T-helper 17 cell (primary cell): ENCODE measurements at regions not wholly inside any gene's neighbourhood (a gene's known extent, or its start where the extent isn't known, plus 50 kb on each side); places are given as distances from the start of the nearest gene placed in this dataset.

Source experiments
- ATAC-seq: fragments of 150-1000 bp; cut with Tn5 transposase; 2 replicates; pipeline ENCODE4 v1.10.0; 2021; ENCODE audit warnings: mild to moderate bottlenecking, moderate library complexity
- DNase-seq, 3 donors: peaks; one replicate each; pipeline versions ENCODE4 v3.0.0 to v3.0.0-alpha.2; 2020 to 2021
- H3K9me3 ChIP-seq: one replicate; pipeline ENCODE4 v1.7.0; 2013; ENCODE audit warnings: low read length, mild to moderate bottlenecking; ENCODE audit not compliant: control insufficient read depth, poor library complexity, severe bottlenecking
- H3K27ac Mint-ChIP-seq: one replicate; pipeline ENCODE4 v1.8.0; 2022; ENCODE audit warnings: mild to moderate bottlenecking, moderate library complexity, mixed read lengths
- H3K27me3 Mint-ChIP-seq: one replicate; pipeline ENCODE4 v1.8.0; 2022; ENCODE audit warnings: mixed read lengths
- H3K36me3 Mint-ChIP-seq: one replicate; pipeline ENCODE4 v1.8.0; 2022; ENCODE audit warnings: low read depth, mixed read lengths
- H3K4me1 Mint-ChIP-seq: one replicate; pipeline ENCODE4 v1.8.0; 2022; ENCODE audit warnings: mild to moderate bottlenecking, mixed read lengths
- H3K4me3 Mint-ChIP-seq: one replicate; pipeline ENCODE4 v1.8.0; 2022; ENCODE audit warnings: mild to moderate bottlenecking, moderate library complexity, mixed read lengths

GRCh38 chr20:11266571-11266970 lies 592.8 kb upstream of the JAG1 start:
- Mint-ChIP-seq H3K36me3 (no peaks in the 10 kb centered on the region), H3K4me1 (no peaks in the 10 kb centered on the region), H3K27ac (no peak overlapping the region), H3K27me3 (no peaks in the 10 kb centered on the region), H3K4me3 (no peak overlapping the region)
- no peak for DNase-seq
- no peaks in the 10 kb centered on the region for H3K9me3 ChIP-seq
- no peak for ATAC-seq

- ATAC-seq (no peak), DNase-seq (no peak)
- Mint-ChIP-seq H3K27ac (no peak overlapping the region), H3K4me1 (no peaks in the 10 kb centered on the region), H3K36me3 (no peaks in the 10 kb centered on the region), H3K4me3 (no peak overlapping the region), H3K27me3 (no peaks in the 10 kb centered on the region)
- no peaks in the 10 kb centered on the region for H3K9me3 ChIP-seq
These were observed 593.4 kb upstream of the JAG1 start for GRCh38 chr20:11267131-11267761.

- Mint-ChIP-seq H3K36me3 (no peaks in the 10 kb centered on the region), H3K27ac (no peak overlapping the region), H3K4me1 (no peaks in the 10 kb centered on the region), H3K4me3 (no peak overlapping the region), H3K27me3 (peaks cover 3% of the 10 kb centered on the region)
- no peak for DNase-seq
- ATAC-seq, result no peak
- H3K9me3 ChIP-seq, result no peaks in the 10 kb centered on the region
These were observed 594.0 kb upstream of the JAG1 start for GRCh38 chr20:11267762-11268335.

GRCh38 chr20:11270566-11270965 lies 596.8 kb upstream of the JAG1 start:
- DNase-seq, result no peak
- Mint-ChIP-seq H3K4me3 (no peak overlapping the region), H3K4me1 (no peaks in the 10 kb centered on the region), H3K36me3 (no peaks in the 10 kb centered on the region), H3K27ac (no peak overlapping the region), H3K27me3 (peaks cover 4% of the 10 kb centered on the region)
- no peaks in the 10 kb centered on the region for H3K9me3 ChIP-seq
- no peak for ATAC-seq

GRCh38 chr20:11271319-11271718 lies 597.5 kb upstream of the JAG1 start:
- ATAC-seq (no peak), DNase-seq (no peak)
- no peaks in the 10 kb centered on the region for H3K36me3 Mint-ChIP-seq
- no peak overlapping the region for H3K27ac Mint-ChIP-seq
- peaks cover 2% of the 10 kb centered on the region for H3K4me1 Mint-ChIP-seq
- H3K27me3 Mint-ChIP-seq, result peaks cover 4% of the 10 kb centered on the region
- no peaks in the 10 kb centered on the region for H3K9me3 ChIP-seq
- no peak overlapping the region for H3K4me3 Mint-ChIP-seq

- no peaks in the 10 kb centered on the region for H3K9me3 ChIP-seq
- Mint-ChIP-seq H3K27me3 (peaks cover 4% of the 10 kb centered on the region), H3K4me3 (no peak overlapping the region), H3K36me3 (no peaks in the 10 kb centered on the region), H3K4me1 (peaks cover 2% of the 10 kb centered on the region), H3K27ac (no peak overlapping the region)
- ATAC-seq, result no peak
- DNase-seq, result no peak
These were observed 598.3 kb upstream of the JAG1 start for GRCh38 chr20:11271920-11272594.

GRCh38 chr20:11274141-11274594 lies 600.4 kb upstream of the JAG1 start:
- H3K4me1 Mint-ChIP-seq, result peaks cover 2% of the 10 kb centered on the region
- no peak overlapping the region for H3K4me3 Mint-ChIP-seq
- H3K27me3 Mint-ChIP-seq, result peaks cover 4% of the 10 kb centered on the region
- H3K27ac Mint-ChIP-seq, result no peak overlapping the region
- DNase-seq, result no peak
- no peaks in the 10 kb centered on the region for H3K36me3 Mint-ChIP-seq
- H3K9me3 ChIP-seq, result no peaks in the 10 kb centered on the region
- ATAC-seq, result no peak

- no peak overlapping the region for H3K4me3 Mint-ChIP-seq
- no peaks in the 10 kb centered on the region for H3K36me3 Mint-ChIP-seq
- no peaks in the 10 kb centered on the region for H3K9me3 ChIP-seq
- H3K4me1 Mint-ChIP-seq, result peaks cover 2% of the 10 kb centered on the region
- no peak overlapping the region for H3K27ac Mint-ChIP-seq
- ATAC-seq (no peak), DNase-seq (no peak)
- peaks cover 4% of the 10 kb centered on the region for H3K27me3 Mint-ChIP-seq
These were observed 601.9 kb upstream of the JAG1 start for GRCh38 chr20:11275740-11276139.

- Mint-ChIP-seq H3K4me3 (no peak overlapping the region), H3K4me1 (peaks cover 2% of the 10 kb centered on the region)
- DNase-seq, result no peak
These were observed 603.4 kb upstream of the JAG1 start for GRCh38 chr20:11277170-11277569.

GRCh38 chr20:11277858-11278257 lies 604.1 kb upstream of the JAG1 start:
- no peak overlapping the region for H3K27ac Mint-ChIP-seq
- no peak for DNase-seq
- H3K36me3 Mint-ChIP-seq, result no peaks in the 10 kb centered on the region
- H3K4me3 Mint-ChIP-seq, result no peak overlapping the region
- peaks cover 2% of the 10 kb centered on the region for H3K4me1 Mint-ChIP-seq
- ATAC-seq, result no peak
- no peaks in the 10 kb centered on the region for H3K9me3 ChIP-seq
- peaks cover under 1% of the 10 kb centered on the region for H3K27me3 Mint-ChIP-seq

More at GRCh38 chr20:11277170-11277569, 603.4 kb upstream of the JAG1 start:
- H3K9me3 ChIP-seq, result no peaks in the 10 kb centered on the region
- no peak for ATAC-seq
- H3K27me3 Mint-ChIP-seq, result peaks cover 4% of the 10 kb centered on the region
- H3K27ac Mint-ChIP-seq, result no peak overlapping the region
- H3K36me3 Mint-ChIP-seq, result no peaks in the 10 kb centered on the region

- ATAC-seq (no peak), DNase-seq (no peak)
- Mint-ChIP-seq H3K4me1 (peaks cover 2% of the 10 kb centered on the region), H3K4me3 (no peak overlapping the region), H3K27ac (no peak overlapping the region), H3K36me3 (no peaks in the 10 kb centered on the region), H3K27me3 (no peaks in the 10 kb centered on the region)
- H3K9me3 ChIP-seq, result no peaks in the 10 kb centered on the region
These were observed 604.7 kb upstream of the JAG1 start for GRCh38 chr20:11278461-11278860.

- H3K9me3 ChIP-seq, result no peaks in the 10 kb centered on the region
- H3K4me3 Mint-ChIP-seq, result no peak overlapping the region
- no peak for ATAC-seq
- H3K27ac Mint-ChIP-seq, result no peak overlapping the region
- no peak for DNase-seq
- H3K4me1 Mint-ChIP-seq, result no peaks in the 10 kb centered on the region
- no peaks in the 10 kb centered on the region for H3K27me3 Mint-ChIP-seq
- no peaks in the 10 kb centered on the region for H3K36me3 Mint-ChIP-seq
These were observed 607.4 kb upstream of the JAG1 start for GRCh38 chr20:11281240-11281639.

- no peak for DNase-seq
- H3K27ac Mint-ChIP-seq, result no peak overlapping the region
- no peaks in the 10 kb centered on the region for H3K9me3 ChIP-seq
- no peaks in the 10 kb centered on the region for H3K27me3 Mint-ChIP-seq
- H3K36me3 Mint-ChIP-seq, result no peaks in the 10 kb centered on the region
- no peaks in the 10 kb centered on the region for H3K4me1 Mint-ChIP-seq
- no peak for ATAC-seq
- H3K4me3 Mint-ChIP-seq, result no peak overlapping the region
These were observed 608.0 kb upstream of the JAG1 start for GRCh38 chr20:11281768-11282167.

GRCh38 chr20:11287126-11287525 lies 613.3 kb upstream of the JAG1 start:
- no peak for ATAC-seq
- no peak for DNase-seq

More at GRCh38 chr20:11287126-11287525, 613.3 kb upstream of the JAG1 start:
- no peaks in the 10 kb centered on the region for H3K36me3 Mint-ChIP-seq
- H3K4me1 Mint-ChIP-seq, result no peaks in the 10 kb centered on the region
- H3K4me3 Mint-ChIP-seq, result no peak overlapping the region
- no peaks in the 10 kb centered on the region for H3K9me3 ChIP-seq
- no peaks in the 10 kb centered on the region for H3K27me3 Mint-ChIP-seq
- no peak overlapping the region for H3K27ac Mint-ChIP-seq
